ENCODE measurements at regions not wholly inside any gene's neighbourhood (a gene's known extent, or its start where the extent isn't known, plus 50 kb on each side); places are given as distances from the start of the nearest gene placed in this dataset.

DNA sequence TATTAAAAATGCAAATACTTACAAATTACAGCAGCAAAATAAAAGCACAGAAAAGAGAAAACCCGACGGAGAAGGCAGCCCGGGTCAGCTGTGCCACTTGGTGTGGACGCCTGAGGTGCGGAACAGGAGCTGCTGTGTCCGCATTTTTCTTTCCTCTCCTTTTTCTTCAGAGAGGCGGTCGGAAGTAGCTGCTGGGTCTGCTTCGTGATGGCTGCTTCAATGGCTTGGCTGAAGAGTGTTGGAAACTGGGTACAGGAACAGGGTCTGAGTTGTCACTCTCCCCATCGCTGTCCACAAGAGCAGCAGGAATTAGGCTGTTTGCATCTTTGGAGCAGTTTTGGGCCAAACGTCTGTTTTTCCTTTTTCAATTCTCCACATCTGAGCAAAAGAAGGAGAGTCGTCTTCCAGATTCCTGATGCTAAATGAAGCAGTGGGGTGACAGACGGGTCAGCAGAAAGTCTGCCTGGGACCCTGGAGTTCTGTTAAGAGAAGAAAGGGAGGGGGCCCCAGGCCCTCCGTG lies 53.5 kb upstream of the ARL8B start:
- ChIA-PET POLR2A (ENCODE audit: partially characterized antibody) (no interaction called here), CTCF (ENCODE audit: partially characterized antibody) (interaction anchor here (1.5 to 2.3 kb wide), 4 partner anchors 9 to 435 kb away, joined by 3 to 9 read pairs (median 4); no protein-coding TSS in a partner anchor)
- Histone ChIP-seq H4K20me1 (replicated peaks in 1 of 2; ENCODE audit: control insufficient read depth in 1 of 2, insufficient read depth in 2 of 2, low read length in 2 of 2) (no peaks in the 10 kb centered on the region), H3K18ac (ENCODE audit: extremely low read depth, low read length) (no peak overlapping the region), H4K5ac (ENCODE audit: insufficient read length, low read depth, low read length) (no peak overlapping the region), H3K4me3 (ENCODE audit: extremely low read depth in 1 of 4, insufficient read depth in 2 of 4, low read depth in 3 of 4, low read length in 4 of 4) (no peak overlapping the region), H4K91ac (replicated peaks; ENCODE audit: insufficient read length, low read length) (no peak overlapping the region), H2BK5ac (ENCODE audit: low read depth, low read length) (no peak overlapping the region), H3K36me3 (ENCODE audit: control insufficient read depth in 2 of 4, insufficient read depth in 4 of 4, low read length in 3 of 4) (no peaks in the 10 kb centered on the region), H3K79me2 (ENCODE audit: control insufficient read depth in 1 of 2, insufficient read depth in 2 of 2, low read length in 2 of 2) (no peaks in the 10 kb centered on the region), H4K8ac (ENCODE audit: extremely low read depth, insufficient read depth, low read length) (no peak overlapping the region), H2BK120ac (replicated peaks; ENCODE audit: low read depth, low read length) (no peak overlapping the region), H3K9ac (replicated peaks in 1 of 4; ENCODE audit: extremely low read depth in 1 of 4, low read depth in 3 of 4, low read length in 3 of 4) (no peak overlapping the region), H3K9me3 (ENCODE audit: insufficient read depth in 2 of 2, low read depth in 1 of 2, low read length in 1 of 2) (no peaks in the 10 kb centered on the region), H2AFZ (ENCODE audit: low read length) (peak overlapping the region; percentile 53; the same call in 1 of the 2 replicates), H3K23me2 (ENCODE audit: low read depth, low read length) (no peaks in the 10 kb centered on the region), H3K79me1 (ENCODE audit: low read depth, low read length) (no peaks in the 10 kb centered on the region), H3K4me1 (replicated peaks in 1 of 4; ENCODE audit: control insufficient read depth in 3 of 4, insufficient read depth in 4 of 4, low read length in 3 of 4) (no peaks in the 10 kb centered on the region), H3K27ac (ENCODE audit: low read depth, low read length) (no peak overlapping the region), H3K23ac (ENCODE audit: insufficient read length) (no peak overlapping the region), H3K56ac (replicated peaks; ENCODE audit: insufficient read length, low read depth, low read length) (no peak overlapping the region), H2AK5ac (ENCODE audit: low read depth, low read length) (no peak overlapping the region), H3K4ac (replicated peaks; ENCODE audit: insufficient read length, low read depth, low read length) (no peak overlapping the region), H2BK15ac (ENCODE audit: low read length) (no peak overlapping the region), H3K14ac (ENCODE audit: insufficient read length) (no peak overlapping the region), H3K4me2 (ENCODE audit: insufficient read depth in 1 of 2, low read depth in 2 of 2, low read length in 2 of 2) (no peak overlapping the region), H2BK20ac (ENCODE audit: low read length) (no peak overlapping the region), H3K27me3 (replicated peaks in 1 of 4; ENCODE audit: control insufficient read depth in 3 of 4, extremely low read depth in 1 of 4, insufficient read depth in 3 of 4, low read length in 3 of 4) (no peaks in the 10 kb centered on the region; a peak in 1 of 7 replicates), H2BK12ac (ENCODE audit: low read depth, low read length) (no peak overlapping the region)
- no peak for FAIRE-seq
- no peak for TF ChIP-seq SRF (IDR thresholded peaks at IDR 0.05; ENCODE audit: low read depth, low read length)
- no peak for TF ChIP-seq GABPA (IDR thresholded peaks at IDR 0.05; ENCODE audit: borderline replicate concordance, insufficient read depth, low read length)
- TF ChIP-seq HDAC2 (IDR thresholded peaks at IDR 0.05; ENCODE audit: borderline replicate concordance in 1 of 2, low read depth in 2 of 2, low read length in 2 of 2): no peak
- no peak for TF ChIP-seq POLR2AphosphoS5 (IDR thresholded peaks at IDR 0.05; ENCODE audit: low read depth, low read length)
- no peak for TF ChIP-seq TEAD4 (IDR thresholded peaks at IDR 0.05; ENCODE audit: low read depth, low read length)
- TF ChIP-seq TAF7 (optimal IDR thresholded peaks at IDR 0.05; ENCODE audit: borderline replicate concordance, low read depth, low read length): no peak
- no peak for TF ChIP-seq KDM4A (IDR thresholded peaks at IDR 0.05; ENCODE audit: low read depth, low read length, severe bottlenecking)
- TF ChIP-seq SIN3A (conservative IDR thresholded peaks at IDR 0.05 in 1 of 2, IDR thresholded peaks at IDR 0.05 in 1 of 2; ENCODE audit: low read depth in 1 of 2, low read length in 2 of 2): no peak
- 87% methylated on average over 12 of the region's 14 CpGs; no CpG with 5 or more reads in 1 of the 2 experiments for WGBS, 2 experiments (ENCODE audit: extremely low coverage in 1 of 2, insufficient coverage in 1 of 2, insufficient read length in 1 of 2, insufficient replicate concordance in 2 of 2, low coverage in 1 of 2, low lambda C conversion rate in 2 of 2, missing lambda C conversion rate in 1 of 2)
- DNase-seq (ENCODE audit: low read depth in 1 of 2, low spot score in 2 of 2): no peak

Data from H1 (cell line).